ENCODE measurements at regions not wholly inside any gene's neighbourhood (a gene's known extent, or its start where the extent isn't known, plus 50 kb on each side); places are given as distances from the start of the nearest gene placed in this dataset.

DNA sequence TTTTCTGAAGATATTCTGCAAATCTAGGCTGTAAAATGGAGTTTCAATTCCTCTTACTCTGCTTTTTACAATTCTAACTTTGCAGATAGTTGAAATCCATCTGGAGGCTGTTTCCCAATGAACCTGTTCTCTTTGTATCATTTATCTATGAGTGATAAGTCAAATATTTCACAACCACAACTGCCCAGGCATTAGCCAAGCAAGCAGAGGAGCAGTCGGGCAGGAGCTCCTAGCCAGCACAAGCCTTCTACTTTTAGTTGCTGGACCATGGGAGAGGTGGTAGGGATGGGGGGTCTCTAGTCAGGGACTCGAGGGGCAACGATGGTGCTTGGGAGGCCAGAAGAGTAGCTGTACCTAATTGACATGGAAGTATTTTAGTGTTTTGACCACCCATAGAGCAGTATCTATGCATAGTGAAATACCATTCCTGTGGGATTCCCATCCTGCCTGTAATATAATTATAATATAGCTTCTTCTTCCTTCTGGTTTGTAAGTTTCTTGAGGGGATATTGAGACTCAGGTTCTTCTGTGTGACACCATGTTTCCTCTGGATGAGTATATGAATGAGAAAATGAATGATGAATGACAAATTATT, 353.5 kb upstream of the IL12A start:
- no peak overlapping the region for H3K4me3 ChIP-seq (ENCODE audit: low read depth, low read length)
- no peak for TF ChIP-seq ZNF621 (tag by site-specific recombination; IDR thresholded peaks at IDR 0.05)
- no peak for TF ChIP-seq ZNF626 (tag by site-specific recombination; IDR thresholded peaks at IDR 0.05)
- no peak for TF ChIP-seq GLIS2 (tag by site-specific recombination; IDR thresholded peaks at IDR 0.05)
- TF ChIP-seq ZNF24 (tag by site-specific recombination; IDR thresholded peaks at IDR 0.05): no peak
- no peak for TF ChIP-seq HOXC10 (CRISPR knock-in tag; IDR thresholded peaks at IDR 0.05)
- TF ChIP-seq KLF7 (tag by site-specific recombination; IDR thresholded peaks at IDR 0.05; ENCODE audit: borderline replicate concordance): no peak
- no peak for TF ChIP-seq ZNF777 (tag by site-specific recombination; IDR thresholded peaks at IDR 0.05; ENCODE audit: borderline replicate concordance)
- TF ChIP-seq, protein P1, sequence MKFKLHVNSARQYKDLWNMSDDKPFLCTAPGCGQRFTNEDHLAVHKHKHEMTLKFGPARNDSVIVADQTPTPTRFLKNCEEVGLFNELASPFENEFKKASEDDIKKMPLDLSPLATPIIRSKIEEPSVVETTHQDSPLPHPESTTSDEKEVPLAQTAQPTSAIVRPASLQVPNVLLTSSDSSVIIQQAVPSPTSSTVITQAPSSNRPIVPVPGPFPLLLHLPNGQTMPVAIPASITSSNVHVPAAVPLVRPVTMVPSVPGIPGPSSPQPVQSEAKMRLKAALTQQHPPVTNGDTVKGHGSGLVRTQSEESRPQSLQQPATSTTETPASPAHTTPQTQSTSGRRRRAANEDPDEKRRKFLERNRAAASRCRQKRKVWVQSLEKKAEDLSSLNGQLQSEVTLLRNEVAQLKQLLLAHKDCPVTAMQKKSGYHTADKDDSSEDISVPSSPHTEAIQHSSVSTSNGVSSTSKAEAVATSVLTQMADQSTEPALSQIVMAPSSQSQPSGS (tag by site-specific recombination; IDR thresholded peaks at IDR 0.05; ENCODE audit: low read depth): no peak
- no peak for TF ChIP-seq ZNF701 (tag by site-specific recombination; IDR thresholded peaks at IDR 0.05)
- TF ChIP-seq ZNF548 (tag by site-specific recombination; IDR thresholded peaks at IDR 0.05): no peak
- TF ChIP-seq, protein P2, sequence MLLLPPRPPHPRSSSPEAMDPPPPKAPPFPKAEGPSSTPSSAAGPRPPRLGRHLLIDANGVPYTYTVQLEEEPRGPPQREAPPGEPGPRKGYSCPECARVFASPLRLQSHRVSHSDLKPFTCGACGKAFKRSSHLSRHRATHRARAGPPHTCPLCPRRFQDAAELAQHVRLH (tag by site-specific recombination; IDR thresholded peaks at IDR 0.05): no peak
- no peak for TF ChIP-seq EGR2 (tag by site-specific recombination; IDR thresholded peaks at IDR 0.05; ENCODE audit: low read depth)
- TF ChIP-seq, protein P3, sequence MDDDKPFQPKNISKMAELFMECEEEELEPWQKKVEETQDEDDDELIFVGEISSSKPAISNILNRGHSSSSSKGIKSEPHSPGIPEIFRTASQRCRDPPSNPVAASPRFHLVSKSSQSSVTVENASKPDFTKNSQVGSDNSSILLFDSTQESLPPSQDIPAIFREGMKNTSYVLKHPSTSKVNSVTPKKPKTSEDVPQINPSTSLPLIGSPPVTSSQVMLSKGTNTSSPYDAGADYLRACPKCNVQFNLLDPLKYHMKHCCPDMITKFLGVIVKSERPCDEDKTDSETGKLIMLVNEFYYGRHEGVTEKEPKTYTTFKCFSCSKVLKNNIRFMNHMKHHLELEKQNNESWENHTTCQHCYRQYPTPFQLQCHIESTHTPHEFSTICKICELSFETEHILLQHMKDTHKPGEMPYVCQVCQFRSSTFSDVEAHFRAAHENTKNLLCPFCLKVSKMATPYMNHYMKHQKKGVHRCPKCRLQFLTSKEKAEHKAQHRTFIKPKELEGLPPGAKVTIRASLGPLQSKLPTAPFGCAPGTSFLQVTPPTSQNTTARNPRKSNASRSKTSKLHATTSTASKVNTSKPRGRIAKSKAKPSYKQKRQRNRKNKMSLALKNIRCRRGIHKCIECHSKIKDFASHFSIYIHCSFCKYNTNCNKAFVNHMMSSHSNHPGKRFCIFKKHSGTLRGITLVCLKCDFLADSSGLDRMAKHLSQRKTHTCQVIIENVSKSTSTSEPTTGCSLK (tag by site-specific recombination; IDR thresholded peaks at IDR 0.05): no peak
- no peak for TF ChIP-seq ZNF114 (tag by site-specific recombination; IDR thresholded peaks at IDR 0.05)
- peaks cover 12% of the 10 kb centered on the region for H3K4me1 ChIP-seq (ENCODE audit: control insufficient read depth, insufficient read depth, low read length)
- CTCF ChIA-PET: interaction anchor here (0.6 to 1.3 kb wide), 4 partner anchors 15 to 369 kb away, joined by 3 read pairs; no protein-coding TSS in a partner anchor
- no peaks in the 10 kb centered on the region for H3K36me3 ChIP-seq (ENCODE audit: control insufficient read depth in 2 of 2, insufficient read depth in 1 of 2, low read length in 2 of 2)
- H3K9me3 ChIP-seq (ENCODE audit: control insufficient read depth, insufficient read depth, low read depth, low read length): no peaks in the 10 kb centered on the region
- POLR2A ChIA-PET: no interaction called here
- H3K27ac ChIP-seq (ENCODE audit: extremely low read depth, low read depth, low read length): peak overlapping the region; percentile 65

DNA sequence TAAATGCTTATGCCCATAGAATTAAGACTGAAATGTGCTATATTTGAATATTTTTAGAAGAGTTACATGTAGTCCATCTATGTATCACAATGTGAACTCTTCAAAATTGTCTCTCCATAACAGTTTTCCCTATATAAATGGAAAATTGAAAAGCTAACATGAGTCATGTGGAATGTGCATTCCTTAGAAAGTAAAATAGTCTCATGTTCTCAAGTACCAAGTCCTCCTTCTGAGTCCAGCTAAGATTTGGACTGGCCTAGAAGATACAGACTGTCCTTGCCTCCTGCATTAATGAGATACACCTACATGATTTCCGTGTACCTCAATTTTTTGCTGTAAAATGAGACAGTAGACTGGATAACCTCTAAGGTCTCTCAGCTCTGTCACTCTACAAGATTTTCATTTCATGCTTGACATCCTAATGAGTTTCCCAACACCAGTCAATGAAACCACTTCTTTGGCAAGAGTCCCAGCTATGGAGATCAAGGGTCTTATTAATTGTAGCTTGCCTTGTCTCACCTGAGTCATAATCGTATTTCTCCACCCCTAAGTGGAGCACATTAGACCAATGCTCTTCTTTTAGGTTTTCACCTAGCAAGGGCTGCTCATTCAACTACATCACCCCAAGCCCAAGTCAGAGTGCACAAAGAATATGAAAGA, 350.6 kb upstream of the IL12A start:
- Histone ChIP-seq H3K9me3 (ENCODE audit: control insufficient read depth, insufficient read depth, low read depth, low read length) (no peaks in the 10 kb centered on the region), H3K36me3 (ENCODE audit: control insufficient read depth in 2 of 2, insufficient read depth in 1 of 2, low read length in 2 of 2) (no peaks in the 10 kb centered on the region), H3K4me3 (ENCODE audit: low read depth, low read length) (no peak overlapping the region), H3K4me1 (ENCODE audit: control insufficient read depth, insufficient read depth, low read length) (peaks cover 12% of the 10 kb centered on the region), H3K27ac (ENCODE audit: extremely low read depth, low read depth, low read length) (no peak overlapping the region)
- POLR2A ChIA-PET: interaction anchor here (0.6 kb wide), 1 partner anchor 162 kb away, joined by 3 read pairs; no protein-coding TSS in a partner anchor
- TF ChIP-seq, protein P4, sequence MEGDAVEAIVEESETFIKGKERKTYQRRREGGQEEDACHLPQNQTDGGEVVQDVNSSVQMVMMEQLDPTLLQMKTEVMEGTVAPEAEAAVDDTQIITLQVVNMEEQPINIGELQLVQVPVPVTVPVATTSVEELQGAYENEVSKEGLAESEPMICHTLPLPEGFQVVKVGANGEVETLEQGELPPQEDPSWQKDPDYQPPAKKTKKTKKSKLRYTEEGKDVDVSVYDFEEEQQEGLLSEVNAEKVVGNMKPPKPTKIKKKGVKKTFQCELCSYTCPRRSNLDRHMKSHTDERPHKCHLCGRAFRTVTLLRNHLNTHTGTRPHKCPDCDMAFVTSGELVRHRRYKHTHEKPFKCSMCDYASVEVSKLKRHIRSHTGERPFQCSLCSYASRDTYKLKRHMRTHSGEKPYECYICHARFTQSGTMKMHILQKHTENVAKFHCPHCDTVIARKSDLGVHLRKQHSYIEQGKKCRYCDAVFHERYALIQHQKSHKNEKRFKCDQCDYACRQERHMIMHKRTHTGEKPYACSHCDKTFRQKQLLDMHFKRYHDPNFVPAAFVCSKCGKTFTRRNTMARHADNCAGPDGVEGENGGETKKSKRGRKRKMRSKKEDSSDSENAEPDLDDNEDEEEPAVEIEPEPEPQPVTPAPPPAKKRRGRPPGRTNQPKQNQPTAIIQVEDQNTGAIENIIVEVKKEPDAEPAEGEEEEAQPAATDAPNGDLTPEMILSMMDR (tag by site-specific recombination; IDR thresholded peaks at IDR 0.05): no peak
- no peak for TF ChIP-seq RBAK (tag by site-specific recombination; IDR thresholded peaks at IDR 0.05)
- TF ChIP-seq ZNF664 (tag by site-specific recombination; IDR thresholded peaks at IDR 0.05): peak; percentile 19; the same call in 1 of the 2 replicates
- TF ChIP-seq SP7 (tag by site-specific recombination; IDR thresholded peaks at IDR 0.05): no peak
- TF ChIP-seq ZNF549 (tag by site-specific recombination; IDR thresholded peaks at IDR 0.05): no peak
- TF ChIP-seq ZBTB7A (tag by site-specific recombination; IDR thresholded peaks at IDR 0.05; ENCODE audit: low read depth): no peak
- TF ChIP-seq ZIC2 (tag by site-specific recombination; IDR thresholded peaks at IDR 0.05): no peak
- CTCF ChIA-PET: interaction anchor here (0.5 to 1.9 kb wide), 4 partner anchors 22 to 190 kb away, joined by 3 to 5 read pairs (median 4); no protein-coding TSS in a partner anchor

Data from HEK293 (cell line).